H1 (cell line): ENCODE measurements at regions not wholly inside any gene's neighbourhood (a gene's known extent, or its start where the extent isn't known, plus 50 kb on each side); places are given as distances from the start of the nearest gene placed in this dataset.

Experiments used
- CTCF ChIA-PET: fragments of 300-600 bp; sonication (Branson Sonifier 250); formaldehyde crosslinking; loops from one replicate; lab custom pipeline; 2021; ENCODE audit not compliant: partially characterized antibody; lab: Charles Lee
- POLR2A ChIA-PET: fragments of 300-600 bp; sonication (Branson Sonifier 250); formaldehyde crosslinking; loops from one replicate; lab custom pipeline; 2021; ENCODE audit warnings: inconsistent platforms; ENCODE audit not compliant: partially characterized antibody; lab: Charles Lee
- DNase-seq, 2 experiments: peaks; one replicate each; pipeline versions ENCODE4 v3.0.0 to v3.0.0-alpha.2; 2010 to 2022; ENCODE audit warnings: low spot score in 2 of 2, low read depth in 1 of 2, mixed read lengths in 1 of 2
- FAIRE-seq: peaks from 2 replicates; lab custom pipeline; 2011; peaks lifted over from hg19 to GRCh38; lab: Jason Lieb, UNC
- H2AFZ ChIP-seq: 2 replicates; pipeline ENCODE4 v1.8.1; 2012; ENCODE audit warnings: low read length, inconsistent platforms
- H2AK5ac ChIP-seq: 2 replicates; pipeline ENCODE4 v1.6.1; 2013; ENCODE audit warnings: low read depth, low read length
- H2BK120ac ChIP-seq: replicated peaks from 2 replicates; pipeline ENCODE3; 2013; ENCODE audit warnings: low read depth, low read length, inconsistent platforms
- H2BK12ac ChIP-seq: 2 replicates; pipeline ENCODE4 v1.6.1; 2013; ENCODE audit warnings: low read depth, low read length
- H2BK15ac ChIP-seq: 2 replicates; pipeline ENCODE4 v1.6.1; 2013; ENCODE audit warnings: low read length
- H2BK20ac ChIP-seq: 2 replicates; pipeline ENCODE4 v1.6.1; 2013; ENCODE audit warnings: low read length
- H2BK5ac ChIP-seq: 2 replicates; pipeline ENCODE4 v1.6.1; 2013; ENCODE audit warnings: low read depth, low read length
- H3K14ac ChIP-seq: 2 replicates; pipeline ENCODE4 v1.6.1; 2013; ENCODE audit warnings: inconsistent platforms; ENCODE audit not compliant: insufficient read length
- H3K18ac ChIP-seq: 2 replicates; pipeline ENCODE4 v1.6.1; 2013; ENCODE audit warnings: low read length; ENCODE audit errors: extremely low read depth
- H3K23ac ChIP-seq: 2 replicates; pipeline ENCODE4 v1.6.1; 2013; ENCODE audit warnings: inconsistent platforms; ENCODE audit not compliant: insufficient read length
- H3K23me2 ChIP-seq: 2 replicates; pipeline ENCODE4 v1.6.1; 2013; ENCODE audit warnings: low read depth, low read length
- H3K27ac ChIP-seq: 2 replicates; pipeline ENCODE4 v1.6.1; 2011; ENCODE audit warnings: low read depth, low read length, inconsistent platforms
- H3K27me3 ChIP-seq, 4 experiments: replicated peaks in 1 of 4; 1 replicate in 1 of 4; 2 replicates in 3 of 4; pipeline versions ENCODE4 v1.6.1 to v1.8.1; 2011 to 2013; ENCODE audit warnings: low read length in 3 of 4, mild to moderate bottlenecking in 3 of 4, inconsistent platforms in 2 of 4, mixed read lengths in 2 of 4, moderate library complexity in 1 of 4; ENCODE audit not compliant: control insufficient read depth in 3 of 4, insufficient read depth in 3 of 4; ENCODE audit errors: extremely low read depth in 1 of 4
- H3K36me3 ChIP-seq, 4 experiments: 2 replicates each; pipeline versions ENCODE4 v1.6.1 to v1.8.1; 2011 to 2013; ENCODE audit warnings: mild to moderate bottlenecking in 4 of 4, low read length in 3 of 4, moderate library complexity in 2 of 4, control low read depth in 1 of 4, inconsistent platforms in 1 of 4; ENCODE audit not compliant: insufficient read depth in 4 of 4, control insufficient read depth in 2 of 4
- H3K4ac ChIP-seq: replicated peaks from 2 replicates; pipeline ENCODE3; 2013; ENCODE audit warnings: low read length, low read depth, mixed read lengths, inconsistent platforms; ENCODE audit not compliant: insufficient read length
- H3K4me1 ChIP-seq, 4 experiments: replicated peaks in 1 of 4; 1 replicate in 1 of 4; 2 replicates in 3 of 4; pipeline versions ENCODE4 v1.6.1 to v1.8.1; 2011 to 2013; ENCODE audit warnings: low read length in 3 of 4, inconsistent platforms in 2 of 4, mixed read lengths in 1 of 4; ENCODE audit not compliant: insufficient read depth in 4 of 4, control insufficient read depth in 3 of 4
- H3K4me2 ChIP-seq, 2 experiments: 2 replicates each; pipeline versions ENCODE4 v1.6.1 to v1.8.1; 2011 to 2013; ENCODE audit warnings: low read depth in 2 of 2, low read length in 2 of 2, control low read depth in 1 of 2, inconsistent platforms in 1 of 2, mild to moderate bottlenecking in 1 of 2; ENCODE audit not compliant: insufficient read depth in 1 of 2
- H3K4me3 ChIP-seq, 4 experiments: fragments of 200-600, 300-600 bp in 1 of 4; sonication (generic), shearing (Covaris generic), sonication (Bioruptor Twin) in 1 of 4; 2 replicates each; pipeline versions ENCODE4 v1.5.1 to v1.8.1; 2011 to 2016; ENCODE audit warnings: low read length in 4 of 4, low read depth in 3 of 4, control low read depth in 2 of 4, inconsistent platforms in 2 of 4, mild to moderate bottlenecking in 2 of 4, mixed read lengths in 1 of 4, moderate library complexity in 1 of 4; ENCODE audit not compliant: insufficient read depth in 2 of 4; ENCODE audit errors: extremely low read depth in 1 of 4
- H3K56ac ChIP-seq: replicated peaks from 2 replicates; pipeline ENCODE3; 2013; ENCODE audit warnings: low read depth, mild to moderate bottlenecking, mixed read lengths, low read length, inconsistent platforms; ENCODE audit not compliant: insufficient read length
- H3K79me1 ChIP-seq: 2 replicates; pipeline ENCODE4 v1.6.1; 2013; ENCODE audit warnings: low read depth, low read length, control low read depth
- H3K79me2 ChIP-seq, 2 experiments: 2 replicates each; pipeline versions ENCODE4 v1.6.1 to v1.8.1; 2012 to 2013; ENCODE audit warnings: low read length in 2 of 2, mild to moderate bottlenecking in 2 of 2, inconsistent platforms in 1 of 2; ENCODE audit not compliant: insufficient read depth in 2 of 2, control insufficient read depth in 1 of 2
- H3K9ac ChIP-seq, 4 experiments: replicated peaks in 1 of 4; 1 replicate in 1 of 4; 2 replicates in 3 of 4; pipeline versions ENCODE4 v1.6.1 to v1.8.1; 2011 to 2013; ENCODE audit warnings: low read depth in 3 of 4, low read length in 3 of 4, control low read depth in 2 of 4, mild to moderate bottlenecking in 2 of 4, moderate library complexity in 2 of 4, inconsistent platforms in 1 of 4; ENCODE audit errors: extremely low read depth in 1 of 4
- H3K9me3 ChIP-seq, 2 experiments: 2 replicates each; pipeline versions ENCODE4 v1.6.1 to v1.8.1; 2012 to 2013; ENCODE audit warnings: mild to moderate bottlenecking in 2 of 2, moderate library complexity in 2 of 2, control low read depth in 1 of 2, inconsistent platforms in 1 of 2, low read depth in 1 of 2, low read length in 1 of 2, mixed read lengths in 1 of 2; ENCODE audit not compliant: insufficient read depth in 2 of 2
- H4K20me1 ChIP-seq, 2 experiments: replicated peaks in 1 of 2; 2 replicates each; pipeline versions ENCODE3 to v1.8.1; 2011 to 2013; ENCODE audit warnings: inconsistent platforms in 2 of 2, low read length in 2 of 2, mild to moderate bottlenecking in 1 of 2; ENCODE audit not compliant: insufficient read depth in 2 of 2, control insufficient read depth in 1 of 2
- H4K5ac ChIP-seq: 2 replicates; pipeline ENCODE4 v1.6.1; 2013; ENCODE audit warnings: low read length, low read depth, mixed read lengths, inconsistent platforms; ENCODE audit not compliant: insufficient read length
- H4K8ac ChIP-seq: 2 replicates; pipeline ENCODE4 v1.8.0; 2013; ENCODE audit warnings: mild to moderate bottlenecking, moderate library complexity, low read length, inconsistent platforms; ENCODE audit not compliant: insufficient read depth; ENCODE audit errors: extremely low read depth
- H4K91ac ChIP-seq: replicated peaks from 2 replicates; pipeline ENCODE3; 2013; ENCODE audit warnings: low read length, mixed read lengths, inconsistent platforms; ENCODE audit not compliant: insufficient read length
- KDM4A ChIP-seq: IDR thresholded peaks from one replicate; pipeline ENCODE4 v1.7.1; 2012; ENCODE audit warnings: low read depth, mild to moderate bottlenecking, moderate library complexity, low read length, inconsistent platforms; ENCODE audit not compliant: severe bottlenecking
- WGBS, 2 experiments: shearing (Covaris generic) in 1 of 2; methylation state at CpG; one replicate each; pipeline versions ENCODE4 v1.1.6 to v1.1.7; 2013 to 2015; ENCODE audit warnings: low lambda C conversion rate in 2 of 2, mixed read lengths in 2 of 2, inconsistent platforms in 1 of 2, low coverage in 1 of 2, missing lambda C conversion rate in 1 of 2; ENCODE audit not compliant: insufficient replicate concordance in 2 of 2, insufficient coverage in 1 of 2, insufficient read length in 1 of 2; ENCODE audit errors: extremely low coverage in 1 of 2, missing lambda C conversion rate in 1 of 2; 5-methylcytosine and 5-hydroxymethylcytosine counted together

- no peaks in the 10 kb centered on the region for H4K20me1 ChIP-seq
- H3K79me1 ChIP-seq = no peaks in the 10 kb centered on the region
- H4K5ac ChIP-seq = no peak overlapping the region
- 0 out of 2 replicates have a peak overlapping the region, but pooled peaks have one; percentile 57 for H4K8ac ChIP-seq
- peaks cover 0 to 30% (median 10%) of the 10 kb centered on the region in 4 experiments; a peak in 6 of 7 replicates for H3K4me1 ChIP-seq
- FAIRE-seq = no peak
- no peak overlapping the region for H3K23ac ChIP-seq
- H3K9me3 ChIP-seq = no peaks in the 10 kb centered on the region
- H3K56ac ChIP-seq = no peak overlapping the region
- 0 out of 2 replicates have a peak overlapping the region, but pooled peaks have one; percentile 0 for H2BK12ac ChIP-seq
- ChIA-PET CTCF (interaction anchor here (1.3 to 3.3 kb wide), 5 partner anchors 11 to 46 kb away, joined by 4 to 15 read pairs (median 6); no protein-coding TSS in a partner anchor), POLR2A (no interaction called here)
- H2BK20ac ChIP-seq = no peak overlapping the region
- no peak overlapping the region for H3K4me2 ChIP-seq
- no peak overlapping the region for H2BK5ac ChIP-seq
- no peak overlapping the region for H3K9ac ChIP-seq
- H3K18ac ChIP-seq = no peak overlapping the region
- H3K4ac ChIP-seq = no peak overlapping the region
- H3K27me3 ChIP-seq = peaks cover 5 to 20% (median 14%) of the 10 kb centered on the region in 4 experiments; a peak in 6 of 7 replicates
- H3K14ac ChIP-seq = no peak overlapping the region
- H4K91ac ChIP-seq = no peak overlapping the region
- peaks cover 5% of the 10 kb centered on the region for H3K23me2 ChIP-seq
- 85% methylated on average over 20 of the region's 20 CpGs; no CpG with 5 or more reads in 1 of the 2 experiments for WGBS, 2 experiments
- no peak overlapping the region for H3K27ac ChIP-seq
- no peaks in the 10 kb centered on the region for H3K36me3 ChIP-seq
- H2BK120ac ChIP-seq = no peak overlapping the region
- H2AFZ ChIP-seq = no peak overlapping the region
- no peak for TF ChIP-seq KDM4A
- TF ChIP-seq, all 59 proteins: peak for 0
- no peak for DNase-seq
- H3K79me2 ChIP-seq = no peaks in the 10 kb centered on the region
- H2AK5ac ChIP-seq = no peak overlapping the region
- no peak overlapping the region for H2BK15ac ChIP-seq
- no peak overlapping the region for H3K4me3 ChIP-seq
These were observed 63.8 kb upstream of the WNT7B start for GRCh38 chr22:46040471-46041465.
